SK-N-SH treated with all-trans-retinoic acid at 6 μM for 48 hours (cell line): ENCODE measurements at regions not wholly inside any gene's neighbourhood (a gene's known extent, or its start where the extent isn't known, plus 50 kb on each side); places are given as distances from the start of the nearest gene placed in this dataset.

Source experiments
- ARNTL ChIP-seq: fragments of 450-650 bp; formaldehyde crosslinking; IDR thresholded peaks from 2 replicates; pipeline ENCODE4 v1.5.0; 2020; ENCODE audit warnings: low read depth, mild to moderate bottlenecking, moderate library complexity, borderline replicate concordance
- CREB5 ChIP-seq: fragments of 250-450 bp; sonication (Bioruptor Pico); IDR thresholded peaks from 2 replicates; pipeline ENCODE4 v1.5.1; 2020; ENCODE audit warnings: low read depth, mild to moderate bottlenecking, moderate library complexity
- OSR1 ChIP-seq: fragments of 250-450 bp; sonication (Bioruptor Pico); IDR thresholded peaks from 2 replicates; pipeline ENCODE4 v1.8.0; 2022; ENCODE audit warnings: moderate library complexity, mild to moderate bottlenecking, inconsistent platforms
- PATZ1 ChIP-seq: fragments of 250-450 bp; sonication (Bioruptor Pico); IDR thresholded peaks from 2 replicates; pipeline ENCODE4 v1.8.0; 2020; ENCODE audit warnings: mild to moderate bottlenecking, moderate library complexity, borderline replicate concordance
- RARB ChIP-seq: fragments of 250-450 bp; sonication (Bioruptor Pico); IDR thresholded peaks from 2 replicates; pipeline ENCODE4 v1.8.0; 2021; ENCODE audit warnings: mild to moderate bottlenecking, moderate library complexity
- ZFP30 ChIP-seq: fragments of 450-650 bp; formaldehyde crosslinking; IDR thresholded peaks from 2 replicates; pipeline ENCODE4 v1.5.0; 2022; ENCODE audit warnings: mild to moderate bottlenecking, moderate library complexity
- TF ChIP-seq, protein P1 (sequence below): fragments of 250-450 bp; sonication (Bioruptor Pico); IDR thresholded peaks from 2 replicates; pipeline ENCODE4 v1.5.0; 2020; ENCODE audit warnings: mild to moderate bottlenecking, moderate library complexity

GRCh38 chr9:1384816-1385215 lies 334.7 kb downstream of the DMRT2 start:
- TF ChIP-seq ZFP30 (CRISPR knock-in tag) (no peak), PATZ1 (no peak), OSR1 (no peak), CREB5 (no peak), RARB (CRISPR knock-in tag) (no peak), ARNTL (CRISPR knock-in tag) (no peak)
- TF ChIP-seq, protein P1, sequence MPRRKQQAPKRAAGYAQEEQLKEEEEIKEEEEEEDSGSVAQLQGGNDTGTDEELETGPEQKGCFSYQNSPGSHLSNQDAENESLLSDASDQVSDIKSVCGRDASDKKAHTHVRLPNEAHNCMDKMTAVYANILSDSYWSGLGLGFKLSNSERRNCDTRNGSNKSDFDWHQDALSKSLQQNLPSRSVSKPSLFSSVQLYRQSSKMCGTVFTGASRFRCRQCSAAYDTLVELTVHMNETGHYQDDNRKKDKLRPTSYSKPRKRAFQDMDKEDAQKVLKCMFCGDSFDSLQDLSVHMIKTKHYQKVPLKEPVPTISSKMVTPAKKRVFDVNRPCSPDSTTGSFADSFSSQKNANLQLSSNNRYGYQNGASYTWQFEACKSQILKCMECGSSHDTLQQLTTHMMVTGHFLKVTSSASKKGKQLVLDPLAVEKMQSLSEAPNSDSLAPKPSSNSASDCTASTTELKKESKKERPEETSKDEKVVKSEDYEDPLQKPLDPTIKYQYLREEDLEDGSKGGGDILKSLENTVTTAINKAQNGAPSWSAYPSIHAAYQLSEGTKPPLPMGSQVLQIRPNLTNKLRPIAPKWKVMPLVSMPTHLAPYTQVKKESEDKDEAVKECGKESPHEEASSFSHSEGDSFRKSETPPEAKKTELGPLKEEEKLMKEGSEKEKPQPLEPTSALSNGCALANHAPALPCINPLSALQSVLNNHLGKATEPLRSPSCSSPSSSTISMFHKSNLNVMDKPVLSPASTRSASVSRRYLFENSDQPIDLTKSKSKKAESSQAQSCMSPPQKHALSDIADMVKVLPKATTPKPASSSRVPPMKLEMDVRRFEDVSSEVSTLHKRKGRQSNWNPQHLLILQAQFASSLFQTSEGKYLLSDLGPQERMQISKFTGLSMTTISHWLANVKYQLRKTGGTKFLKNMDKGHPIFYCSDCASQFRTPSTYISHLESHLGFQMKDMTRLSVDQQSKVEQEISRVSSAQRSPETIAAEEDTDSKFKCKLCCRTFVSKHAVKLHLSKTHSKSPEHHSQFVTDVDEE (CRISPR knock-in tag): no peak
